ELR (cell line): ENCODE measurements at regions not wholly inside any gene's neighbourhood (a gene's known extent, or its start where the extent isn't known, plus 50 kb on each side); places are given as distances from the start of the nearest gene placed in this dataset.
A peak's percentile ranks its signal among the peaks of the same experiment; 100 is the strongest.
"Not testable (repeated sequence)": the region's sequence is repeated elsewhere in the genome, so short reads cannot be mapped to it uniquely, and the experiment has no call there.

Experiments used
- DNase-seq: peaks from one replicate; pipeline ENCODE4 v3.0.0-alpha.2; 2015; ENCODE audit warnings: low read depth

- no peak for DNase-seq
These were observed 130.7 kb upstream of the NR3C1 start for GRCh38 chr5:143533978-143534760.

GRCh38 chr5:143533475-143533874, 130.0 kb upstream of the NR3C1 start:
- no peak for DNase-seq

- peak; percentile 63 for DNase-seq
These were observed 124.3 kb upstream of the NR3C1 start for GRCh38 chr5:143527808-143528207.

- no peak for DNase-seq
These were observed 121.7 kb upstream of the NR3C1 start for GRCh38 chr5:143525176-143525575.

GRCh38 chr5:143524338-143524945, 121.0 kb upstream of the NR3C1 start:
- DNase-seq, result no peak

GRCh38 chr5:143521846-143522400, 118.4 kb upstream of the NR3C1 start:
- DNase-seq, result no peak

- DNase-seq, result no peak
These were observed 117.7 kb upstream of the NR3C1 start for GRCh38 chr5:143521141-143521540.

GRCh38 chr5:143519215-143519614, 115.7 kb upstream of the NR3C1 start:
- not testable (repeated sequence) for DNase-seq

GRCh38 chr5:143517824-143518223, 114.3 kb upstream of the NR3C1 start:
- DNase-seq, result not testable (repeated sequence)

GRCh38 chr5:143516249-143516648, 112.8 kb upstream of the NR3C1 start:
- DNase-seq, result no peak

- no peak for DNase-seq
These were observed 112.3 kb upstream of the NR3C1 start for GRCh38 chr5:143515829-143516228.

- no peak for DNase-seq
These were observed 111.3 kb upstream of the NR3C1 start for GRCh38 chr5:143514616-143515335.

GRCh38 chr5:143513720-143514119, 110.2 kb upstream of the NR3C1 start:
- no peak for DNase-seq

- no peak for DNase-seq
These were observed 108.2 kb upstream of the NR3C1 start for GRCh38 chr5:143511736-143512135.

- no peak for DNase-seq
These were observed 106.3 kb upstream of the NR3C1 start for GRCh38 chr5:143509758-143510221.

- DNase-seq, result peak; percentile 96
These were observed 103.5 kb upstream of the NR3C1 start for GRCh38 chr5:143506836-143507552.

GRCh38 chr5:143505934-143506333, 102.4 kb upstream of the NR3C1 start:
- no peak for DNase-seq

GRCh38 chr5:143505354-143505753, 101.9 kb upstream of the NR3C1 start:
- DNase-seq, result no peak

GRCh38 chr5:143501310-143502044, 98.0 kb upstream of the NR3C1 start:
- no peak for DNase-seq

GRCh38 chr5:143499480-143500114, 96.1 kb upstream of the NR3C1 start:
- no peak for DNase-seq

GRCh38 chr5:143498821-143499220, 95.3 kb upstream of the NR3C1 start:
- DNase-seq, result no peak
